ENCODE measurements at regions not wholly inside any gene's neighbourhood (a gene's known extent, or its start where the extent isn't known, plus 50 kb on each side); places are given as distances from the start of the nearest gene placed in this dataset.
A peak's percentile ranks its signal among the peaks of the same experiment; 100 is the strongest.

DNA sequence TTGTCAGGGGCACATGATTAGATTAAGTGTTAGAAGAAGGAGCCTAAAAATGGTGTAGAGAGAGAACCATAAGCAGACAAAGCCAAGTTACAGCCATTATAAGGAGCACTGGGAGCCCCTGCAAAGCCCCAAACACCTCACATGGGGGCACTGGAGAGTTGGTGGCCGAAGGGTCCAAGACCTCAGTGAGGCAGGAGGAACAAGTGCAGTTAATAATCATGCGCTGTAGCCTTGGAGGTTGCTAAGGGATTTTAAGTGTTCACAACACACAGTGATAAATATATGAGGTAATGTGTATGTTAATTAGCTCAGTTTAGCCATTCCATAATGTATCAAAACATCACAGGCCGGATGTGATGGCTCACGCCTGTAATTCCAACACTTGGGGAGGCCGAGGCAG lies 54.4 kb upstream of the JAM3 start:
- ChIA-PET CTCF (interaction anchor here (0.6 to 2.8 kb wide), 10 partner anchors 13 to 87 kb away, joined by 3 to 10 read pairs (median 4); partner anchors contain the start of gene IGSF9B), POLR2A (no interaction called here)
- H3K27me3 ChIP-seq (ENCODE audit: insufficient read depth), result no peaks in the 10 kb centered on the region; the same call in 1 of the 2 replicates
- no peak overlapping the region; a peak in 1 of 4 replicates for H3K4me3 ChIP-seq (ENCODE audit: low read depth in 2 of 2, low read length in 1 of 2)
- DNase-seq, result peak; percentile 70
- H3K4me1 ChIP-seq (ENCODE audit: control insufficient read depth in 1 of 2, insufficient read depth in 2 of 2, low read depth in 1 of 2, low read length in 1 of 2), result no peaks in the 10 kb centered on the region
- peak; percentile 59; the same call in 1 of the 2 replicates for TF ChIP-seq SMC3 (IDR thresholded peaks at IDR 0.05; ENCODE audit: low read depth, low read length)
- TF ChIP-seq RAD21 (IDR thresholded peaks at IDR 0.05; ENCODE audit: low read length), result peak; percentile 73
- no peak for TF ChIP-seq FOSL2 (IDR thresholded peaks at IDR 0.05; ENCODE audit: borderline replicate concordance, low read depth)
- TF ChIP-seq, protein P1, sequence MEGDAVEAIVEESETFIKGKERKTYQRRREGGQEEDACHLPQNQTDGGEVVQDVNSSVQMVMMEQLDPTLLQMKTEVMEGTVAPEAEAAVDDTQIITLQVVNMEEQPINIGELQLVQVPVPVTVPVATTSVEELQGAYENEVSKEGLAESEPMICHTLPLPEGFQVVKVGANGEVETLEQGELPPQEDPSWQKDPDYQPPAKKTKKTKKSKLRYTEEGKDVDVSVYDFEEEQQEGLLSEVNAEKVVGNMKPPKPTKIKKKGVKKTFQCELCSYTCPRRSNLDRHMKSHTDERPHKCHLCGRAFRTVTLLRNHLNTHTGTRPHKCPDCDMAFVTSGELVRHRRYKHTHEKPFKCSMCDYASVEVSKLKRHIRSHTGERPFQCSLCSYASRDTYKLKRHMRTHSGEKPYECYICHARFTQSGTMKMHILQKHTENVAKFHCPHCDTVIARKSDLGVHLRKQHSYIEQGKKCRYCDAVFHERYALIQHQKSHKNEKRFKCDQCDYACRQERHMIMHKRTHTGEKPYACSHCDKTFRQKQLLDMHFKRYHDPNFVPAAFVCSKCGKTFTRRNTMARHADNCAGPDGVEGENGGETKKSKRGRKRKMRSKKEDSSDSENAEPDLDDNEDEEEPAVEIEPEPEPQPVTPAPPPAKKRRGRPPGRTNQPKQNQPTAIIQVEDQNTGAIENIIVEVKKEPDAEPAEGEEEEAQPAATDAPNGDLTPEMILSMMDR (IDR thresholded peaks at IDR 0.05), result peak; percentile 24; the same call in 1 of the 2 replicates
- TF ChIP-seq SIN3A (IDR thresholded peaks at IDR 0.05; ENCODE audit: borderline replicate concordance, low read depth, low read length), result no peak
- H4K20me1 ChIP-seq (ENCODE audit: insufficient read depth), result no peaks in the 10 kb centered on the region
- no peak overlapping the region for H3K9ac ChIP-seq
- WGBS (ENCODE audit: low lambda C conversion rate), result 57% methylated on average over 5 of the region's 5 CpGs
- H3K27ac ChIP-seq (ENCODE audit: low read depth in 2 of 2, low read length in 1 of 2), result no peak overlapping the region
- no peaks in the 10 kb centered on the region for H3K9me3 ChIP-seq
- no peak overlapping the region for H2AFZ ChIP-seq (ENCODE audit: low read depth)
- no peaks in the 10 kb centered on the region for H3K9me2 ChIP-seq
- H3F3A ChIP-seq (replicated peaks; ENCODE audit: insufficient read depth), result no peaks in the 10 kb centered on the region
- H3K4me2 ChIP-seq, result no peak overlapping the region
- H3K79me2 ChIP-seq (ENCODE audit: insufficient read depth), result no peaks in the 10 kb centered on the region
- no peaks in the 10 kb centered on the region for H3K36me3 ChIP-seq (replicated peaks in 1 of 2; ENCODE audit: control insufficient read depth in 1 of 2, insufficient read depth in 2 of 2, low read length in 1 of 2)

DNA sequence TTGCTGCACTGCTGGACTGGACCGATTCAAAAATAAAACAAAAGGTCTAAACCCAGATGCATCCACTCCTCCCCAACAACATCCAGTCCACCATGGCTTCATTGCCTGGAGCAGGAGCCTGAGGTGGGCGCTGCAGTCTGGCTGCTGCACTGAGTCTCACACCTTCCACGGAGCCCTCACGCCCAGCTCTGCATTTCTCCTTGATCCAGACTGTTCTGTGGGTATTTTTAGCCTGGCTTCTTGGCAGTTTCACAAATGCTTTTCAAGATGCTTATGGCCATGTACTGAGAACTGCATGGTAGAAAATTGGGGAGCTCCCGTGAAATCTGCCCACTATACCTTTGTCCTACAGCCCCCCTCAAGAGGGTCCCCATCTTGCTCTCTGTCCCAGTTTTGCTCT lies 53.3 kb upstream of the JAM3 start:
- H3K79me2 ChIP-seq (ENCODE audit: insufficient read depth), result no peaks in the 10 kb centered on the region
- H3K4me1 ChIP-seq (ENCODE audit: control insufficient read depth in 1 of 2, insufficient read depth in 2 of 2, low read depth in 1 of 2, low read length in 1 of 2), result no peaks in the 10 kb centered on the region
- H4K20me1 ChIP-seq (ENCODE audit: insufficient read depth), result no peaks in the 10 kb centered on the region
- no peaks in the 10 kb centered on the region for H3K9me3 ChIP-seq
- no peaks in the 10 kb centered on the region for H3K9me2 ChIP-seq
- no peaks in the 10 kb centered on the region for H3K36me3 ChIP-seq (replicated peaks in 1 of 2; ENCODE audit: control insufficient read depth in 1 of 2, insufficient read depth in 2 of 2, low read length in 1 of 2)
- H3F3A ChIP-seq (replicated peaks; ENCODE audit: insufficient read depth), result no peaks in the 10 kb centered on the region
- no peak overlapping the region for H3K27ac ChIP-seq (ENCODE audit: low read depth in 2 of 2, low read length in 1 of 2)
- peaks cover under 1% of the 10 kb centered on the region; the same call in 1 of the 2 replicates for H3K27me3 ChIP-seq (ENCODE audit: insufficient read depth)
- WGBS (ENCODE audit: low lambda C conversion rate), result 54% methylated on average over 5 of the region's 5 CpGs
- no peak overlapping the region for H3K4me3 ChIP-seq (ENCODE audit: low read depth in 2 of 2, low read length in 1 of 2)
- CTCF ChIA-PET, result interaction anchor here (0.9 to 2.8 kb wide), 10 partner anchors 12 to 88 kb away, joined by 3 to 10 read pairs (median 4); partner anchors contain the start of gene IGSF9B
- H2AFZ ChIP-seq (ENCODE audit: low read depth), result no peak overlapping the region
- H3K4me2 ChIP-seq, result no peak overlapping the region
- no peak overlapping the region for H3K9ac ChIP-seq
- no peak for TF ChIP-seq NRF1 (IDR thresholded peaks at IDR 0.05; ENCODE audit: low read depth, low read length)
- TF ChIP-seq EP300 (IDR thresholded peaks at IDR 0.05; ENCODE audit: borderline replicate concordance in 1 of 2, low read depth in 1 of 2, low read length in 1 of 2), result no peak
- TF ChIP-seq POLR2AphosphoS5 (IDR thresholded peaks at IDR 0.05; ENCODE audit: low read depth, low read length), result no peak
- TF ChIP-seq PBX3 (IDR thresholded peaks at IDR 0.05), result no peak
- no peak for TF ChIP-seq SIN3A (IDR thresholded peaks at IDR 0.05; ENCODE audit: borderline replicate concordance, low read depth, low read length)
- TF ChIP-seq CHD2 (IDR thresholded peaks at IDR 0.05; ENCODE audit: low read length, partially characterized antibody), result no peak
- TF ChIP-seq FOXJ3 (CRISPR knock-in tag; IDR thresholded peaks at IDR 0.05), result no peak
- DNase-seq, result no peak
- POLR2A ChIA-PET, result interaction anchor here (1.2 kb wide), 1 partner anchor 11 kb away, joined by 4 read pairs; no protein-coding TSS in a partner anchor
